ENCODE measurements at regions not wholly inside any gene's neighbourhood (a gene's known extent, or its start where the extent isn't known, plus 50 kb on each side); places are given as distances from the start of the nearest gene placed in this dataset.
"Not testable (repeated sequence)": the region's sequence is repeated elsewhere in the genome, so short reads cannot be mapped to it uniquely, and the experiment has no call there.

- no peak for DNase-seq (ENCODE audit: low spot score in 2 of 2, unreplicated experiment in 2 of 2)
- H3K27me3 Mint-ChIP-seq (ENCODE audit: low read depth), result no peaks in the 10 kb centered on the region
- no peaks in the 10 kb centered on the region for H3K4me1 Mint-ChIP-seq
- H3K9me3 Mint-ChIP-seq, result peaks cover 24% of the 10 kb centered on the region
- H3K27ac Mint-ChIP-seq, result no peak overlapping the region
- no peak overlapping the region for H3K4me3 Mint-ChIP-seq
- no peaks in the 10 kb centered on the region for H3K36me3 Mint-ChIP-seq
- TF ChIP-seq CTCF (IDR thresholded peaks at IDR 0.05; ENCODE audit: unreplicated experiment), result no peak
Measured at GRCh38 chr5:86452251-86452650, 165.5 kb upstream of the COX7C start.

GRCh38 chr5:86460519-86460918 lies 157.2 kb upstream of the COX7C start:
- H3K27ac Mint-ChIP-seq, result peak overlapping the region; percentile 86
- H3K27me3 Mint-ChIP-seq (ENCODE audit: low read depth), result no peaks in the 10 kb centered on the region
- peaks cover 13% of the 10 kb centered on the region for H3K4me1 Mint-ChIP-seq
- TF ChIP-seq CTCF (IDR thresholded peaks at IDR 0.05; ENCODE audit: unreplicated experiment), result no peak
- no peak overlapping the region for H3K4me3 Mint-ChIP-seq
- no peak for DNase-seq (ENCODE audit: low spot score in 2 of 2, unreplicated experiment in 2 of 2)
- H3K9me3 Mint-ChIP-seq, result peaks cover 52% of the 10 kb centered on the region
- peaks cover 8% of the 10 kb centered on the region for H3K36me3 Mint-ChIP-seq

- peaks cover 13% of the 10 kb centered on the region for H3K4me1 Mint-ChIP-seq
- H3K27ac Mint-ChIP-seq, result peak overlapping the region; percentile 86
- peaks cover 50% of the 10 kb centered on the region for H3K9me3 Mint-ChIP-seq
- no peaks in the 10 kb centered on the region for H3K27me3 Mint-ChIP-seq (ENCODE audit: low read depth)
- peaks cover 12% of the 10 kb centered on the region for H3K36me3 Mint-ChIP-seq
- TF ChIP-seq CTCF (IDR thresholded peaks at IDR 0.05; ENCODE audit: unreplicated experiment), result no peak
- DNase-seq (ENCODE audit: low spot score in 2 of 2, unreplicated experiment in 2 of 2), result no peak
- peak overlapping the region; percentile 13 for H3K4me3 Mint-ChIP-seq
Measured at GRCh38 chr5:86461169-86461956, 156.4 kb upstream of the COX7C start.

- no peak for TF ChIP-seq CTCF (IDR thresholded peaks at IDR 0.05; ENCODE audit: unreplicated experiment)
- Mint-ChIP-seq H3K4me1 (peaks cover 13% of the 10 kb centered on the region), H3K9me3 (peaks cover 47% of the 10 kb centered on the region), H3K36me3 (peaks cover 12% of the 10 kb centered on the region), H3K27me3 (ENCODE audit: low read depth) (no peaks in the 10 kb centered on the region), H3K4me3 (no peak overlapping the region), H3K27ac (no peak overlapping the region)
- DNase-seq (ENCODE audit: low spot score in 2 of 2, unreplicated experiment in 2 of 2), result no peak
Measured at GRCh38 chr5:86463339-86463738, 154.4 kb upstream of the COX7C start.

GRCh38 chr5:86465052-86465838 lies 152.5 kb upstream of the COX7C start:
- Mint-ChIP-seq H3K27ac (no peak overlapping the region), H3K4me3 (no peak overlapping the region), H3K27me3 (ENCODE audit: low read depth) (no peaks in the 10 kb centered on the region), H3K9me3 (peaks cover 35% of the 10 kb centered on the region), H3K4me1 (peaks cover 19% of the 10 kb centered on the region), H3K36me3 (peaks cover 12% of the 10 kb centered on the region)
- no peak for DNase-seq (ENCODE audit: low spot score in 2 of 2, unreplicated experiment in 2 of 2)
- no peak for TF ChIP-seq CTCF (IDR thresholded peaks at IDR 0.05; ENCODE audit: unreplicated experiment)

GRCh38 chr5:86466721-86467120 lies 151.0 kb upstream of the COX7C start:
- peaks cover 34% of the 10 kb centered on the region for H3K9me3 Mint-ChIP-seq
- not testable (repeated sequence) for H3K27me3 Mint-ChIP-seq (ENCODE audit: low read depth); H3K4me3 Mint-ChIP-seq; H3K27ac Mint-ChIP-seq; H3K4me1 Mint-ChIP-seq; DNase-seq (ENCODE audit: low spot score in 2 of 2, unreplicated experiment in 2 of 2)
- H3K36me3 Mint-ChIP-seq, result peaks cover 12% of the 10 kb centered on the region

Data from mesothelial cell of epicardium (in vitro differentiated cells).